SU-DHL-6 (cell line): ENCODE measurements at regions not wholly inside any gene's neighbourhood (a gene's known extent, or its start where the extent isn't known, plus 50 kb on each side); places are given as distances from the start of the nearest gene placed in this dataset.

ENCODE experiments used
- EZH2phosphoT487 ChIP-seq: fragments of 200-600 bp; sonication (generic), shearing (Covaris generic); conservative IDR thresholded peaks from 2 replicates; pipeline ENCODE4 v1.6.1; 2018; ENCODE audit warnings: mild to moderate bottlenecking, antibody characterized with exemption, low read length, moderate library complexity, mixed read lengths
- TF ChIP-seq, protein P1 (sequence below): fragments of 200-600 bp; sonication (generic); IDR thresholded peaks from one replicate; pipeline ENCODE4 v1.5.1; 2017; ENCODE audit warnings: antibody characterized with exemption, mild to moderate bottlenecking, low read length, moderate library complexity; ENCODE audit not compliant: insufficient read depth, poor library complexity, severe bottlenecking

DNA sequence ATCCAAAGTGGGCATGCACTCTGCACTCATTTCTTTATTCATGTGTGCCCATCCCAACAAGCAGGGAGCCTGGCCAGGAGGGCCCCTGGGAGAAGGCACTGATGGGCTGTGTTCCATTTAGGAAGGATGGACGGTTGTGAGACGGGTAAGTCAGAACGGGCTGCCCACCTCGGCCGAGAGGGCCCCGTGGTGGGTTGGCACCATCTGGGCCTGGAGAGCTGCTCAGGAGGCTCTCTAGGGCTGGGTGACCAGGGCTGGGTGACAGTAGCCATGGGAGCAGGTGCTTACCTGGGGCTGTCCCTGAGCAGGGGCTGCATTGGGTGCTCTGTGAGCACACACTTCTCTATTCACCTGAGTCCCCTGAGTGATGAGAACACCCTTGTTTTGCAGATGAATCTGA is 129.3 kb upstream of the B3GAT1 start:
- TF ChIP-seq, protein P1, sequence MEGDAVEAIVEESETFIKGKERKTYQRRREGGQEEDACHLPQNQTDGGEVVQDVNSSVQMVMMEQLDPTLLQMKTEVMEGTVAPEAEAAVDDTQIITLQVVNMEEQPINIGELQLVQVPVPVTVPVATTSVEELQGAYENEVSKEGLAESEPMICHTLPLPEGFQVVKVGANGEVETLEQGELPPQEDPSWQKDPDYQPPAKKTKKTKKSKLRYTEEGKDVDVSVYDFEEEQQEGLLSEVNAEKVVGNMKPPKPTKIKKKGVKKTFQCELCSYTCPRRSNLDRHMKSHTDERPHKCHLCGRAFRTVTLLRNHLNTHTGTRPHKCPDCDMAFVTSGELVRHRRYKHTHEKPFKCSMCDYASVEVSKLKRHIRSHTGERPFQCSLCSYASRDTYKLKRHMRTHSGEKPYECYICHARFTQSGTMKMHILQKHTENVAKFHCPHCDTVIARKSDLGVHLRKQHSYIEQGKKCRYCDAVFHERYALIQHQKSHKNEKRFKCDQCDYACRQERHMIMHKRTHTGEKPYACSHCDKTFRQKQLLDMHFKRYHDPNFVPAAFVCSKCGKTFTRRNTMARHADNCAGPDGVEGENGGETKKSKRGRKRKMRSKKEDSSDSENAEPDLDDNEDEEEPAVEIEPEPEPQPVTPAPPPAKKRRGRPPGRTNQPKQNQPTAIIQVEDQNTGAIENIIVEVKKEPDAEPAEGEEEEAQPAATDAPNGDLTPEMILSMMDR: no peak
- TF ChIP-seq EZH2phosphoT487: no peak
